Testis (tissue), 2 donors: ENCODE measurements at regions not wholly inside any gene's neighbourhood (a gene's known extent, or its start where the extent isn't known, plus 50 kb on each side); places are given as distances from the start of the nearest gene placed in this dataset.
"Not testable (repeated sequence)": the region's sequence is repeated elsewhere in the genome, so short reads cannot be mapped to it uniquely, and the experiment has no call there.

ENCODE experiments used
- DNase-seq: peaks from one replicate; pipeline ENCODE4 v3.0.0-alpha.2; 2019
- H3K27ac ChIP-seq, 2 donors: fragments of 200-600 bp; sonication (generic); one replicate each; pipeline ENCODE4 v1.5.1; 2019
- H3K27me3 ChIP-seq: fragments of 200-600 bp; sonication (generic); one replicate; pipeline ENCODE4 v1.5.1; 2019
- H3K36me3 ChIP-seq: fragments of 200-600 bp; sonication (generic); one replicate; pipeline ENCODE4 v1.5.1; 2017; ENCODE audit warnings: low read depth; ENCODE audit errors: missing control alignments
- H3K4me1 ChIP-seq: fragments of 200-600 bp; sonication (generic); one replicate; pipeline ENCODE4 v1.5.1; 2019
- H3K4me3 ChIP-seq, 2 donors: fragments of 200-600 bp; sonication (generic); one replicate each; pipeline ENCODE4 v1.5.1; 2017 to 2019
- H3K9me3 ChIP-seq: fragments of 200-600 bp; sonication (generic); one replicate; pipeline ENCODE4 v1.5.1; 2017
- CTCF ChIP-seq, 3 experiments: fragments of 450-650 bp in 2 of 3; fragments of 200-600 bp in 1 of 3; sonication (generic) in 1 of 3; IDR thresholded peaks; one replicate each; pipeline ENCODE4 v1.5.1; 2016 to 2019; ENCODE audit warnings: antibody characterized with exemption in 3 of 3, mild to moderate bottlenecking in 2 of 3, moderate library complexity in 1 of 3
- POLR2A ChIP-seq: fragments of 450-650 bp; IDR thresholded peaks from one replicate; pipeline ENCODE4 v1.6.1; 2017; ENCODE audit warnings: antibody characterized with exemption, mild to moderate bottlenecking, moderate library complexity
- WGBS, 2 donors: methylation state at CpG; one replicate each; pipeline ENCODE4 v1.1.5; 2018; 5-methylcytosine and 5-hydroxymethylcytosine counted together
- intact Hi-C: fragments of 100-400 bp; cut with DNase I; formaldehyde crosslinking; loops from one replicate; pipeline ENCODE4 v1.15.1; 2023; ENCODE audit warnings: low total_unique reads

- no peaks in the 10 kb centered on the region for H3K9me3 ChIP-seq
- 39 to 56% methylated on average over 4 of the region's 4 CpGs for WGBS, 2 donors
- H3K27ac ChIP-seq = peak overlapping the region; percentile 59 to 75
- H3K4me1 ChIP-seq = peaks cover 29% of the 10 kb centered on the region
- no peaks in the 10 kb centered on the region for H3K36me3 ChIP-seq
- no peaks in the 10 kb centered on the region for H3K27me3 ChIP-seq
- DNase-seq = peak; percentile 48
- no peak overlapping the region for H3K4me3 ChIP-seq
- intact Hi-C loops = no loop called here
- TF ChIP-seq CTCF (IDR thresholded peaks at IDR 0.05) (no peak), POLR2A (no peak)
These were observed 218.8 kb upstream of the MSX2 start for GRCh38 chr5:174505621-174506020.

GRCh38 chr5:174510782-174511453 is 213.5 kb upstream of the MSX2 start:
- intact Hi-C loops = not testable (repeated sequence)
- WGBS, 2 donors = 89 to 95% methylated on average over 11 of the region's 11 CpGs

GRCh38 chr5:174511714-174512253 is 212.6 kb upstream of the MSX2 start:
- no peak overlapping the region for H3K27ac ChIP-seq
- DNase-seq = no peak
- H3K36me3 ChIP-seq = no peaks in the 10 kb centered on the region
- TF ChIP-seq CTCF (IDR thresholded peaks at IDR 0.05) = no peak
- no peak for TF ChIP-seq POLR2A
- WGBS, 2 donors = 73 to 83% methylated on average over 5 of the region's 5 CpGs
- no peaks in the 10 kb centered on the region for H3K27me3 ChIP-seq
- intact Hi-C loops = no loop called here
- no peaks in the 10 kb centered on the region for H3K9me3 ChIP-seq
- H3K4me3 ChIP-seq = no peak overlapping the region
- peaks cover 3% of the 10 kb centered on the region for H3K4me1 ChIP-seq

More at GRCh38 chr5:174510782-174511453, 213.5 kb upstream of the MSX2 start:
- H3K36me3 ChIP-seq, H3K9me3 ChIP-seq, H3K27me3 ChIP-seq, DNase-seq, H3K4me3 ChIP-seq, H3K27ac ChIP-seq: not testable (repeated sequence)
- peaks cover 11% of the 10 kb centered on the region for H3K4me1 ChIP-seq

- no peak for TF ChIP-seq POLR2A
- TF ChIP-seq CTCF (IDR thresholded peaks at IDR 0.05) = no peak
- H3K36me3 ChIP-seq = no peaks in the 10 kb centered on the region
- H3K9me3 ChIP-seq = no peaks in the 10 kb centered on the region
- H3K27ac ChIP-seq = no peak overlapping the region
- intact Hi-C loops = no loop called here
- no peak overlapping the region for H3K4me3 ChIP-seq
- 87 to 93% methylated on average over 4 of the region's 4 CpGs for WGBS, 2 donors
- no peak for DNase-seq
- H3K4me1 ChIP-seq = no peaks in the 10 kb centered on the region
- H3K27me3 ChIP-seq = no peaks in the 10 kb centered on the region
These were observed 210.1 kb upstream of the MSX2 start for GRCh38 chr5:174514325-174514724.

GRCh38 chr5:174514983-174515394 is 209.4 kb upstream of the MSX2 start:
- WGBS, 2 donors = 67 to 69% methylated on average over 10 of the region's 10 CpGs
- TF ChIP-seq CTCF (IDR thresholded peaks at IDR 0.05) = no peak
- TF ChIP-seq POLR2A = no peak
- peaks cover 3% of the 10 kb centered on the region for H3K4me1 ChIP-seq
- H3K27ac ChIP-seq = no peak overlapping the region
- H3K27me3 ChIP-seq = no peaks in the 10 kb centered on the region
- no peak overlapping the region for H3K4me3 ChIP-seq
- no peaks in the 10 kb centered on the region for H3K36me3 ChIP-seq
- no peak for DNase-seq
- no peaks in the 10 kb centered on the region for H3K9me3 ChIP-seq
- intact Hi-C loops = no loop called here
